DOHH2 (cell line): ENCODE measurements at regions not wholly inside any gene's neighbourhood (a gene's known extent, or its start where the extent isn't known, plus 50 kb on each side); places are given as distances from the start of the nearest gene placed in this dataset.

Source experiments
- CTCF ChIP-seq: fragments of 200-600 bp; sonication (generic); IDR thresholded peaks from one replicate; pipeline ENCODE4 v1.5.1; 2014; ENCODE audit warnings: antibody characterized with exemption, mild to moderate bottlenecking, low read depth, low read length; ENCODE audit not compliant: poor library complexity, severe bottlenecking
- EZH2phosphoT487 ChIP-seq: fragments of 200-600 bp; sonication (generic); IDR thresholded peaks from 2 replicates; pipeline ENCODE4 v1.6.1; 2017; ENCODE audit warnings: borderline replicate concordance, mild to moderate bottlenecking, antibody characterized with exemption, low read length, moderate library complexity, mixed read lengths

GRCh38 chr3:107945417-107946094 is 145.3 kb downstream of the CD47 start:
- TF ChIP-seq CTCF, result no peak
- TF ChIP-seq EZH2phosphoT487, result no peak
